ENCODE measurements at regions not wholly inside any gene's neighbourhood (a gene's known extent, or its start where the extent isn't known, plus 50 kb on each side); places are given as distances from the start of the nearest gene placed in this dataset.

GRCh38 chr1:239293350-239294110 lies 92.8 kb upstream of the CHRM3 start:
- no peak for DNase-seq (ENCODE audit: low spot score)
- TF ChIP-seq CTCF (IDR thresholded peaks at IDR 0.05; ENCODE audit: extremely low read depth, insufficient read depth, missing control alignments) = no peak
- in situ Hi-C loops (cut with MboI; ENCODE audit: low pct_unique_long_range_greater_than_20kb, low sequenced_read_pairs, unreplicated experiment) = no loop called here

GRCh38 chr1:239288820-239289554 lies 97.4 kb upstream of the CHRM3 start:
- in situ Hi-C loops (cut with MboI; ENCODE audit: low pct_unique_long_range_greater_than_20kb, low sequenced_read_pairs, unreplicated experiment) = no loop called here
- no peak for TF ChIP-seq CTCF (IDR thresholded peaks at IDR 0.05; ENCODE audit: extremely low read depth, insufficient read depth, missing control alignments)
- no peak for DNase-seq (ENCODE audit: low spot score)

GRCh38 chr1:239287296-239287695 lies 99.1 kb upstream of the CHRM3 start:
- no peak for DNase-seq (ENCODE audit: low spot score)
- no peak for TF ChIP-seq CTCF (IDR thresholded peaks at IDR 0.05; ENCODE audit: extremely low read depth, insufficient read depth, missing control alignments)
- in situ Hi-C loops (cut with MboI; ENCODE audit: low pct_unique_long_range_greater_than_20kb, low sequenced_read_pairs, unreplicated experiment) = no loop called here

- no peak for TF ChIP-seq CTCF (IDR thresholded peaks at IDR 0.05; ENCODE audit: extremely low read depth, insufficient read depth, missing control alignments)
- in situ Hi-C loops (cut with MboI; ENCODE audit: low pct_unique_long_range_greater_than_20kb, low sequenced_read_pairs, unreplicated experiment) = no loop called here
- DNase-seq (ENCODE audit: low spot score) = no peak
Observed at GRCh38 chr1:239283216-239283615, 103.2 kb upstream of the CHRM3 start.

- DNase-seq (ENCODE audit: low spot score) = no peak
- in situ Hi-C loops (cut with MboI; ENCODE audit: low pct_unique_long_range_greater_than_20kb, low sequenced_read_pairs, unreplicated experiment) = no loop called here
Observed at GRCh38 chr1:239282411-239282810, 104.0 kb upstream of the CHRM3 start.

GRCh38 chr1:239276051-239276450 lies 110.3 kb upstream of the CHRM3 start:
- no peak for DNase-seq (ENCODE audit: low spot score)
- TF ChIP-seq CTCF (IDR thresholded peaks at IDR 0.05; ENCODE audit: extremely low read depth, insufficient read depth, missing control alignments) = no peak
- in situ Hi-C loops (cut with MboI; ENCODE audit: low pct_unique_long_range_greater_than_20kb, low sequenced_read_pairs, unreplicated experiment) = no loop called here

More at GRCh38 chr1:239282411-239282810, 104.0 kb upstream of the CHRM3 start:
- TF ChIP-seq CTCF (IDR thresholded peaks at IDR 0.05; ENCODE audit: extremely low read depth, insufficient read depth, missing control alignments) = no peak
